GM19240 (cell line): ENCODE measurements at regions not wholly inside any gene's neighbourhood (a gene's known extent, or its start where the extent isn't known, plus 50 kb on each side); places are given as distances from the start of the nearest gene placed in this dataset.

Experiments used
- DNase-seq: peaks from one replicate; pipeline ENCODE4 v3.0.0; 2011; ENCODE audit warnings: low spot score; ENCODE audit not compliant: insufficient read length

- DNase-seq: no peak
Observed at GRCh38 chr5:153881687-153882086, 157.0 kb downstream of the FAM114A2 start.

GRCh38 chr5:153880106-153880505 is 158.6 kb downstream of the FAM114A2 start:
- DNase-seq: no peak

- no peak for DNase-seq
Observed at GRCh38 chr5:153879596-153879995, 159.1 kb downstream of the FAM114A2 start.

- DNase-seq: no peak
Observed at GRCh38 chr5:153866176-153866575, 172.5 kb downstream of the FAM114A2 start.

- no peak for DNase-seq
Observed at GRCh38 chr5:153865016-153865415, 173.7 kb downstream of the FAM114A2 start.

- no peak for DNase-seq
Observed at GRCh38 chr5:153863951-153864350, 174.8 kb downstream of the FAM114A2 start.
